Cardiac muscle cell (in vitro differentiated cells and primary cell): ENCODE measurements at regions not wholly inside any gene's neighbourhood (a gene's known extent, or its start where the extent isn't known, plus 50 kb on each side); places are given as distances from the start of the nearest gene placed in this dataset.
A peak's percentile ranks its signal among the peaks of the same experiment; 100 is the strongest.

Experiments used
- DNase-seq, 2 donors: peaks; one replicate each; pipeline versions ENCODE4 v3.0.0 to v3.0.0-alpha.2; 2010 to 2017; ENCODE audit warnings: low read depth in 1 of 2, low spot score in 1 of 2
- H3K27ac ChIP-seq: fragments of 200-600 bp; sonication (generic); 2 replicates; pipeline ENCODE4 v1.5.1; 2016
- H3K27me3 ChIP-seq: fragments of 200-600 bp; sonication (generic); 2 replicates; pipeline ENCODE4 v1.6.0; 2016; ENCODE audit warnings: control low read depth
- H3K36me3 ChIP-seq: fragments of 200-600 bp; sonication (generic); 2 replicates; pipeline ENCODE4 v1.5.1; 2016; ENCODE audit warnings: control low read depth
- H3K4me1 ChIP-seq: fragments of 200-600 bp; sonication (generic); 2 replicates; pipeline ENCODE4 v1.8.1; 2017; ENCODE audit warnings: low read depth, mild to moderate bottlenecking, mixed run types
- H3K4me3 ChIP-seq: fragments of 200-600 bp; sonication (generic); 2 replicates; pipeline ENCODE4 v1.5.1; 2016; ENCODE audit warnings: mild to moderate bottlenecking
- H3K9me3 ChIP-seq: fragments of 200-600 bp; sonication (generic); 2 replicates; pipeline ENCODE4 v1.5.1; 2017; ENCODE audit warnings: low read depth, mild to moderate bottlenecking, control low read depth
- TF ChIP-seq, protein P1 (sequence below): IDR thresholded peaks from 2 replicates; pipeline ENCODE4 v1.5.1; 2012; ENCODE audit warnings: low read depth, mild to moderate bottlenecking, low read length

DNA sequence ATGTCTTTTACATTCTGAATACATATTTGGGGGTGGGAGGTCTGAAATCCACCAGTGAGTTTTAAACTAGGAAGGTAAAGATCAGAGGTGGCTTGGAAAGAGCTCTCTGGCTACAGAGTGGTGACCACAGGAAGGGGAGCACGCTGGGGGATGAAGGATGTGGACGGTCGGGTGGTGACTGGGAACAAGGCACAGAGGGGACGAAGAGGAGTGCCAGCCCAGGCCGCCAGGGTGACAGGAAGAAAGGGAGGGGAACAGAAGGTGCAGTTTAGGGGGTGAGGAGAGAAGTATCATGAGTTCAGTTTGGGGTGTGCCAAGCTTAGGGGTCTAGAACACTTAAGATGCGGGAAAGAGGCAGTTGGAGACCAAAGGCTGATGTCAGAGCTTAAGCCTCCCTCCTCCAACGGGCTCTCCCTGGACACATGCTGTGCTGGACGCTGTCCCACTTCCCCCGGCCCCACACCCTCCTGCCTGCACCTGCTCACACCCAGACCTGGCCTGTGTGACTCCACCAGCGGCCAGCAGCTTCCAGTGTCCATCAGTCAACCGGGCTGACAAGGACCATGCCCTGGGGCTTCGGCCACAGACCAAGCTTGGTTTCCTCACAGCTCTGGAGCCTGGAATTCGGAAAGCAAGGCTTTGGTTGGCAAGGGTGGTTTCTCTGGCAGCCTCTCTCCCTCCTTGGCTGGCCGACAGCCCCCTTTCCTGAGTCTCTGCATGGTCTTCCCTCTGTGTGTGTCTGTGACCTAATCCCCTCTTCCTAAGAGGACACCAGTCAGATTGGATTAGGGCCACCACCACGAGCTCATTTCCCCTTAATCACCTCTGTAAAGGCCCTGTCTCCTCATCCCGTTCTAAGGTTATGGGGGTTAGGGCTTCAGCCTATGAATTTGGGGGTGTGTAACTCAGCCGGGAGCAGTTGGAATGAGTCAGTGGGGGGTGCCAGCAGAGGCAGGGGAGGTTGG lies 120.4 kb upstream of the IQSEC1 start:
- no peaks in the 10 kb centered on the region for H3K4me1 ChIP-seq
- no peak overlapping the region for H3K4me3 ChIP-seq
- no peaks in the 10 kb centered on the region for H3K36me3 ChIP-seq
- no peak overlapping the region for H3K27ac ChIP-seq
- TF ChIP-seq, protein P1, sequence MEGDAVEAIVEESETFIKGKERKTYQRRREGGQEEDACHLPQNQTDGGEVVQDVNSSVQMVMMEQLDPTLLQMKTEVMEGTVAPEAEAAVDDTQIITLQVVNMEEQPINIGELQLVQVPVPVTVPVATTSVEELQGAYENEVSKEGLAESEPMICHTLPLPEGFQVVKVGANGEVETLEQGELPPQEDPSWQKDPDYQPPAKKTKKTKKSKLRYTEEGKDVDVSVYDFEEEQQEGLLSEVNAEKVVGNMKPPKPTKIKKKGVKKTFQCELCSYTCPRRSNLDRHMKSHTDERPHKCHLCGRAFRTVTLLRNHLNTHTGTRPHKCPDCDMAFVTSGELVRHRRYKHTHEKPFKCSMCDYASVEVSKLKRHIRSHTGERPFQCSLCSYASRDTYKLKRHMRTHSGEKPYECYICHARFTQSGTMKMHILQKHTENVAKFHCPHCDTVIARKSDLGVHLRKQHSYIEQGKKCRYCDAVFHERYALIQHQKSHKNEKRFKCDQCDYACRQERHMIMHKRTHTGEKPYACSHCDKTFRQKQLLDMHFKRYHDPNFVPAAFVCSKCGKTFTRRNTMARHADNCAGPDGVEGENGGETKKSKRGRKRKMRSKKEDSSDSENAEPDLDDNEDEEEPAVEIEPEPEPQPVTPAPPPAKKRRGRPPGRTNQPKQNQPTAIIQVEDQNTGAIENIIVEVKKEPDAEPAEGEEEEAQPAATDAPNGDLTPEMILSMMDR, result no peak
- no peaks in the 10 kb centered on the region for H3K27me3 ChIP-seq
- H3K9me3 ChIP-seq, result no peaks in the 10 kb centered on the region
- DNase-seq, result no peak

DNA sequence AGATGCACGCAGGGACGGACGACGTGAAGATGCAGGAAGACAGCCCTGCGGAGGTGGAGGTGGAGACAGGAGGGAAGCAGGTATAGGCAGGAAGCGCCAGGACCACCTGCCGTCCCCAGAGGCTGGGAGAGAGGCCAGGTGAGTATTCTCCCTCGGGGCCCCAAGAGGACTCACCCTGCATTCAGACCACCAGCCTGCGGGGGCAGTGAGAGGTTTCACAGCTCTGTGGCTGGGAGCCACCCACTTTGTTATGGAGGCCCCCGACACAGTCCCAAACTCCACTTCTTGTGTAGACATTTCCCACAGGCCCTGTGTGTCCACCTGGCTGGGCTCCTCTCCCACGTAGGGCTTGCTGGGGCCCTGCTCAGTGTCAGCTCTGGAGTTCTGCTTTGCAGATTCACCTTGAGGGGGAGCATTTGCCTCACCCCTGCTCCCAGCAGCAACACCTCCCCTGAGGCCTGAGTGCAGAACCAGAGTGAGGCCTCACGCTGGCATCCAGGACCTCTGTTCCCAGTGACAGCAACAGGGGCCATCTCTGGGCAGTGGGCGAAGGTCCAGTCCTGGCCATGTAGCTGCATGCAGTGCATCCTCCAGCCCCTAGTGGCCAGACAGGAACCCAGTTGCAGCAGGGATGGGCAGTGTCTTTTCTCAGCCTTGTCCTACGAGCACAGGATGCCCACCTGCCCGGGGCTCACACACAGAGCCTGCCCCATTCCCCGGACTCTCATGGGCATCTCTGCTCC lies 119.4 kb upstream of the IQSEC1 start:
- no peaks in the 10 kb centered on the region for H3K27me3 ChIP-seq
- TF ChIP-seq, protein P1, result peak; percentile 45
- H3K36me3 ChIP-seq, result no peaks in the 10 kb centered on the region
- no peaks in the 10 kb centered on the region for H3K4me1 ChIP-seq
- peak in 1 of 2 donors; percentile 6 for DNase-seq
- H3K9me3 ChIP-seq, result no peaks in the 10 kb centered on the region
- no peak overlapping the region for H3K27ac ChIP-seq
- H3K4me3 ChIP-seq, result no peak overlapping the region

DNA sequence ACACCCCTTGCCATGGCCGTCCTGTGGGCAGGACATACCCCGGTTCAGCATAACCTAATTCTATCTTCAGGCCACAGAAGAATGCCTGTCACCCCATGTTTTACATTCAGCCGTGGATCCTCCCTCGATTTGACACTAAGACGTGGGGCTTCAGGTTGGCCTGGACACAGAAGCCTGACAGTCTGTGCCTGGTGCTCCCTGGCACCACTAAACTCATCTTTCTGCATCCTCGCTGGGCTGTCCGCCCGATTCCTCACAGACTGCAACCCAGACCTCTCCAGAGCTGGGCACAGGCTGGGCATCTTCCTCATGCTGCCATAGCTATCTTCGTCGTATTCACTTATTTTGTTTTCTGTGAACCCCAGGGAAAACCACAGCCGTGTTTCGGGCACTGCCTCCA lies 117.8 kb upstream of the IQSEC1 start:
- H3K4me3 ChIP-seq, result no peak overlapping the region
- no peaks in the 10 kb centered on the region for H3K27me3 ChIP-seq
- no peaks in the 10 kb centered on the region for H3K4me1 ChIP-seq
- H3K36me3 ChIP-seq, result no peaks in the 10 kb centered on the region
- H3K27ac ChIP-seq, result no peak overlapping the region
- DNase-seq, result no peak
- no peaks in the 10 kb centered on the region for H3K9me3 ChIP-seq
- TF ChIP-seq, protein P1, result no peak

GRCh38 chr3:13190378-13190765 lies 117.1 kb upstream of the IQSEC1 start:
- Histone ChIP-seq H3K36me3 (no peaks in the 10 kb centered on the region), H3K27me3 (no peaks in the 10 kb centered on the region), H3K4me1 (no peaks in the 10 kb centered on the region), H3K4me3 (no peak overlapping the region), H3K27ac (no peak overlapping the region), H3K9me3 (no peaks in the 10 kb centered on the region)
- DNase-seq, result no peak
- TF ChIP-seq, protein P1, result no peak

DNA sequence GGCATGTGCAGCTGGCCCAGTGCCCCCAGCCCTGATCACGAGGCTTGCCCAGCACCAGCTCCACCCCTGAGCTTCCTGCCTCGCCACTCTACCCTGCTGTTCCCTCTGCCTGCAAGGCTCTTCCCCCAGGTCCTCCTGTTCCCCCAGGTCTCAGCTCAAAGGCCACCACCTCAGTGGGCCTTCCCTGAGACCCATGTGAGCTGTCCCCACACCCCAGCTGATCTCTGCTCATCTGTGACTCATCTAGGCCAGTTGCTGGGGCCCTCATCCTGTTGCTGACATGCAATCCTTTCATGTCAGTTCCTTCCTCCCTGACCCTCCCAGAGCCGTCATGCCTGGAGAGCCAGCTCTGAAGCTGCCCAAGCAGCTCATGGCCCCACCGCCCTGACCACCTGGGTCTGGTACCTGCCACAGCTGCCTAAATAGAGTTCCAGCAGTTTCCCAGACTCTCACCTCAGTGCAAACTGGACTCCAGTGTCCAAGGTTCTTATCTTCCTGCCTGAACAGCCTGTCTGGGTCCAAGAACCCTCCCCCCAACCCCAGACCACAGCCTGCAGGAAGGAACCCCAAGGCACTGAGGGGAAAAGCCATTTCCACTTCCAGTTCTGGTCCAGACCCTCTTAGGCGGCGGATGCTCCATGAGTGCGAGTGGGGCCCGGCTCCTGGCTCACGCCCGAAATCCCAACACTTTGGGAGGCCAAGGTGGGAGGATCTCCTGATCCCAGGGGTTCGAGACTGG lies 116.6 kb upstream of the IQSEC1 start:
- Histone ChIP-seq H3K4me1 (no peaks in the 10 kb centered on the region), H3K27ac (no peak overlapping the region), H3K27me3 (no peaks in the 10 kb centered on the region), H3K4me3 (no peak overlapping the region), H3K9me3 (no peaks in the 10 kb centered on the region), H3K36me3 (no peaks in the 10 kb centered on the region)
- DNase-seq, result peak in 1 of 2 donors; percentile 38
- TF ChIP-seq, protein P1, result no peak
